BLaER1 treated with 17β-estradiol and CSF1 and Interleukin-3, amounts not matched to agents 10 nM and 100 nM (cell line): ENCODE measurements at regions not wholly inside any gene's neighbourhood (a gene's known extent, or its start where the extent isn't known, plus 50 kb on each side); places are given as distances from the start of the nearest gene placed in this dataset.
A peak's percentile ranks its signal among the peaks of the same experiment; 100 is the strongest.

Experiments
- H3K27ac ChIP-seq, 11 experiments: shearing (Covaris generic); formaldehyde crosslinking; 2 replicates each; pipeline ENCODE4 v1.8.1; 2022
- H3K27me3 ChIP-seq, 11 experiments: shearing (Covaris generic); formaldehyde crosslinking; 2 replicates each; pipeline ENCODE4 v1.8.1; 2022
- H3K36me3 ChIP-seq, 11 experiments: shearing (Covaris generic); formaldehyde crosslinking; 2 replicates each; pipeline ENCODE4 v1.8.1; 2022
- H3K4me1 ChIP-seq, 10 experiments: shearing (Covaris generic); formaldehyde crosslinking; 2 replicates each; pipeline ENCODE4 v1.8.1; 2022
- H3K4me2 ChIP-seq, 11 experiments: shearing (Covaris generic); formaldehyde crosslinking; 2 replicates each; pipeline ENCODE4 v1.8.1; 2022
- H3K4me3 ChIP-seq, 10 experiments: shearing (Covaris generic); formaldehyde crosslinking; 2 replicates each; pipeline ENCODE4 v1.8.1; 2022
- H3K9ac ChIP-seq, 11 experiments: shearing (Covaris generic); formaldehyde crosslinking; 2 replicates each; pipeline ENCODE4 v1.8.1; 2022
- H3K9me3 ChIP-seq, 11 experiments: shearing (Covaris generic); formaldehyde crosslinking; replicated peaks in 1 of 11; 2 replicates each; pipeline ENCODE4 v1.8.1; 2022
- H4K20me1 ChIP-seq, 11 experiments: shearing (Covaris generic); formaldehyde crosslinking; 2 replicates each; pipeline ENCODE4 v1.8.1; 2022
- Cebpa-rat ChIP-seq, 11 experiments: shearing (Covaris generic); IDR thresholded peaks; 2 replicates each; pipeline ENCODE4 v1.8.1; 2022

- Histone ChIP-seq H3K27ac (no peak overlapping the region), H3K36me3 (no peaks in the 10 kb centered on the region), H3K9me3 (peaks cover 0 to 7% (median 0%) of the 10 kb centered on the region in 11 experiments; a peak in 2 of 22 replicates), H3K4me1 (no peaks in the 10 kb centered on the region), H3K27me3 (no peaks in the 10 kb centered on the region), H4K20me1 (no peaks in the 10 kb centered on the region), H3K4me2 (no peak overlapping the region), H3K4me3 (no peak overlapping the region), H3K9ac (no peak overlapping the region)
- TF ChIP-seq Cebpa-rat (IDR thresholded peaks at IDR 0.05): no peak
Measured at GRCh38 chr9:13677801-13678200, 398.3 kb upstream of the MPDZ start.

GRCh38 chr9:13675638-13676000, 396.1 kb upstream of the MPDZ start:
- no peak overlapping the region for H3K27ac ChIP-seq

GRCh38 chr9:13674926-13675637, 395.6 kb upstream of the MPDZ start:
- H3K4me1 ChIP-seq: no peaks in the 10 kb centered on the region
- no peaks in the 10 kb centered on the region for H3K36me3 ChIP-seq
- no peaks in the 10 kb centered on the region for H4K20me1 ChIP-seq
- TF ChIP-seq Cebpa-rat (IDR thresholded peaks at IDR 0.05): no peak
- H3K9ac ChIP-seq: no peak overlapping the region
- no peak overlapping the region for H3K4me2 ChIP-seq
- H3K27ac ChIP-seq: no peak overlapping the region
- H3K4me3 ChIP-seq: no peak overlapping the region
- H3K9me3 ChIP-seq: peaks cover 0 to 2% (median 0%) of the 10 kb centered on the region in 11 experiments; a peak in 1 of 22 replicates
- H3K27me3 ChIP-seq: no peaks in the 10 kb centered on the region

More at GRCh38 chr9:13675638-13676000, 396.1 kb upstream of the MPDZ start:
- Histone ChIP-seq H3K4me2 (no peak overlapping the region), H3K4me3 (no peak overlapping the region), H3K9me3 (peaks cover 0 to 7% (median 0%) of the 10 kb centered on the region in 11 experiments; a peak in 1 of 22 replicates), H3K9ac (no peak overlapping the region), H3K27me3 (no peaks in the 10 kb centered on the region), H4K20me1 (no peaks in the 10 kb centered on the region), H3K4me1 (no peaks in the 10 kb centered on the region), H3K36me3 (no peaks in the 10 kb centered on the region)
- no peak for TF ChIP-seq Cebpa-rat (IDR thresholded peaks at IDR 0.05)

GRCh38 chr9:13673348-13673747, 393.9 kb upstream of the MPDZ start:
- Histone ChIP-seq H3K27me3 (no peaks in the 10 kb centered on the region), H3K27ac (no peak overlapping the region), H3K9me3 (peaks cover 0 to 10% (median 5%) of the 10 kb centered on the region in 11 experiments; a peak in 7 of 22 replicates), H3K36me3 (no peaks in the 10 kb centered on the region), H3K4me3 (no peak overlapping the region), H3K4me1 (no peaks in the 10 kb centered on the region), H3K4me2 (no peak overlapping the region), H3K9ac (no peak overlapping the region), H4K20me1 (no peaks in the 10 kb centered on the region)
- no peak for TF ChIP-seq Cebpa-rat (IDR thresholded peaks at IDR 0.05)

- 0 out of 22 replicates have a peak overlapping the region, but pooled peaks of 2 of the 11 experiments have one; percentile 15 to 19 for H3K4me2 ChIP-seq
Measured at GRCh38 chr9:13665418-13666066, 386.1 kb upstream of the MPDZ start.

GRCh38 chr9:13661014-13661413, 381.5 kb upstream of the MPDZ start:
- no peaks in the 10 kb centered on the region for H3K9me3 ChIP-seq
- no peak overlapping the region for H3K4me3 ChIP-seq
- H3K36me3 ChIP-seq: no peaks in the 10 kb centered on the region
- H3K27me3 ChIP-seq: no peaks in the 10 kb centered on the region
- H3K4me2 ChIP-seq: no peak overlapping the region
- H3K4me1 ChIP-seq: peaks cover 0 to 4% (median 0%) of the 10 kb centered on the region in 10 experiments; a peak in 2 of 20 replicates
- no peak for TF ChIP-seq Cebpa-rat (IDR thresholded peaks at IDR 0.05)
- no peak overlapping the region for H3K27ac ChIP-seq
- H4K20me1 ChIP-seq: no peaks in the 10 kb centered on the region
- H3K9ac ChIP-seq: no peak overlapping the region

More at GRCh38 chr9:13665418-13666066, 386.1 kb upstream of the MPDZ start:
- Histone ChIP-seq H3K27me3 (no peaks in the 10 kb centered on the region), H3K4me3 (no peak overlapping the region), H3K9ac (no peak overlapping the region), H3K36me3 (no peaks in the 10 kb centered on the region), H3K9me3 (peaks cover 0 to 15% (median 5%) of the 10 kb centered on the region in 11 experiments; a peak in 7 of 22 replicates), H4K20me1 (no peaks in the 10 kb centered on the region), H3K27ac (no peak overlapping the region), H3K4me1 (peaks cover 0 to 4% (median 0%) of the 10 kb centered on the region in 10 experiments; a peak in 2 of 20 replicates)
- TF ChIP-seq Cebpa-rat (IDR thresholded peaks at IDR 0.05): peak in 1 of 11 experiments; percentile 39; a peak in 1 of 22 replicates

- peaks cover 0 to 8% (median 0%) of the 10 kb centered on the region in 11 experiments; a peak in 6 of 22 replicates for H3K9me3 ChIP-seq
- H3K4me2 ChIP-seq: no peak overlapping the region
- H4K20me1 ChIP-seq: no peaks in the 10 kb centered on the region
- no peaks in the 10 kb centered on the region for H3K4me1 ChIP-seq
- no peak for TF ChIP-seq Cebpa-rat (IDR thresholded peaks at IDR 0.05)
- no peak overlapping the region for H3K27ac ChIP-seq
- H3K9ac ChIP-seq: no peak overlapping the region
- H3K36me3 ChIP-seq: no peaks in the 10 kb centered on the region
- no peaks in the 10 kb centered on the region for H3K27me3 ChIP-seq
- H3K4me3 ChIP-seq: no peak overlapping the region
Measured at GRCh38 chr9:13651969-13652663, 372.6 kb upstream of the MPDZ start.

- no peaks in the 10 kb centered on the region for H3K36me3 ChIP-seq
- no peaks in the 10 kb centered on the region for H4K20me1 ChIP-seq
- no peak overlapping the region for H3K4me2 ChIP-seq
- no peak overlapping the region for H3K4me3 ChIP-seq
- no peak overlapping the region for H3K27ac ChIP-seq
- H3K4me1 ChIP-seq: no peaks in the 10 kb centered on the region
- H3K9me3 ChIP-seq: peaks cover 0 to 8% (median 0%) of the 10 kb centered on the region in 11 experiments; a peak in 6 of 22 replicates
- no peak for TF ChIP-seq Cebpa-rat (IDR thresholded peaks at IDR 0.05)
- H3K9ac ChIP-seq: no peak overlapping the region
- H3K27me3 ChIP-seq: no peaks in the 10 kb centered on the region
Measured at GRCh38 chr9:13651526-13651925, 372.0 kb upstream of the MPDZ start.

GRCh38 chr9:13648676-13649075, 369.2 kb upstream of the MPDZ start:
- H3K9me3 ChIP-seq: peaks cover 0 to 8% (median 0%) of the 10 kb centered on the region in 11 experiments; a peak in 6 of 22 replicates
- no peaks in the 10 kb centered on the region for H3K27me3 ChIP-seq
- no peak overlapping the region for H3K4me3 ChIP-seq
- H3K36me3 ChIP-seq: no peaks in the 10 kb centered on the region
- TF ChIP-seq Cebpa-rat (IDR thresholded peaks at IDR 0.05): no peak
- no peaks in the 10 kb centered on the region for H4K20me1 ChIP-seq
- no peaks in the 10 kb centered on the region for H3K4me1 ChIP-seq
- no peak overlapping the region for H3K27ac ChIP-seq
- no peak overlapping the region for H3K4me2 ChIP-seq
- H3K9ac ChIP-seq: no peak overlapping the region
